Thoracic aorta (tissue), 2 donors: ENCODE measurements at regions not wholly inside any gene's neighbourhood (a gene's known extent, or its start where the extent isn't known, plus 50 kb on each side); places are given as distances from the start of the nearest gene placed in this dataset.

Experiments used
- ATAC-seq: fragments of 150-250 bp; one replicate; pipeline ENCODE4 v1.8.0; 2017; ENCODE audit warnings: low read depth; ENCODE audit not compliant: insufficient number of reproducible peaks, low FRiP score
- DNase-seq: peaks from one replicate; pipeline ENCODE4 v3.0.0-alpha.2; 2020; ENCODE audit warnings: low spot score
- H3K27ac ChIP-seq, 2 donors: fragments of 200-600 bp; sonication (generic); 1 replicate in 1 of 2; 2 replicates in 1 of 2; pipeline ENCODE4 v1.5.1; 2016; ENCODE audit warnings: mild to moderate bottlenecking in 2 of 2, moderate library complexity in 2 of 2
- H3K27me3 ChIP-seq: fragments of 200-600 bp; sonication (generic); replicated peaks from 2 replicates; pipeline ENCODE4 v1.6.0; 2016; ENCODE audit warnings: mild to moderate bottlenecking; ENCODE audit not compliant: insufficient read depth
- H3K36me3 ChIP-seq: fragments of 200-600 bp; sonication (generic); one replicate; pipeline ENCODE4 v1.5.1; 2016
- H3K4me1 ChIP-seq, 2 donors: fragments of 200-600 bp; sonication (generic); 1 replicate in 1 of 2; 2 replicates in 1 of 2; pipeline versions ENCODE4 v1.5.1 to v1.6.0; 2016; ENCODE audit warnings: low read depth in 2 of 2, mild to moderate bottlenecking in 1 of 2; ENCODE audit not compliant: control insufficient read depth in 1 of 2
- H3K4me3 ChIP-seq: fragments of 200-600 bp; sonication (generic); 2 replicates; pipeline ENCODE4 v1.5.1; 2016; ENCODE audit warnings: mild to moderate bottlenecking
- H3K9me3 ChIP-seq: fragments of 200-600 bp; sonication (generic); 2 replicates; pipeline ENCODE4 v1.5.1; 2016
- TF ChIP-seq, protein P1 (sequence below): fragments of 200-600 bp; sonication (generic); IDR thresholded peaks from one replicate; pipeline ENCODE4 v1.5.1; 2019; ENCODE audit warnings: antibody characterized with exemption

DNA sequence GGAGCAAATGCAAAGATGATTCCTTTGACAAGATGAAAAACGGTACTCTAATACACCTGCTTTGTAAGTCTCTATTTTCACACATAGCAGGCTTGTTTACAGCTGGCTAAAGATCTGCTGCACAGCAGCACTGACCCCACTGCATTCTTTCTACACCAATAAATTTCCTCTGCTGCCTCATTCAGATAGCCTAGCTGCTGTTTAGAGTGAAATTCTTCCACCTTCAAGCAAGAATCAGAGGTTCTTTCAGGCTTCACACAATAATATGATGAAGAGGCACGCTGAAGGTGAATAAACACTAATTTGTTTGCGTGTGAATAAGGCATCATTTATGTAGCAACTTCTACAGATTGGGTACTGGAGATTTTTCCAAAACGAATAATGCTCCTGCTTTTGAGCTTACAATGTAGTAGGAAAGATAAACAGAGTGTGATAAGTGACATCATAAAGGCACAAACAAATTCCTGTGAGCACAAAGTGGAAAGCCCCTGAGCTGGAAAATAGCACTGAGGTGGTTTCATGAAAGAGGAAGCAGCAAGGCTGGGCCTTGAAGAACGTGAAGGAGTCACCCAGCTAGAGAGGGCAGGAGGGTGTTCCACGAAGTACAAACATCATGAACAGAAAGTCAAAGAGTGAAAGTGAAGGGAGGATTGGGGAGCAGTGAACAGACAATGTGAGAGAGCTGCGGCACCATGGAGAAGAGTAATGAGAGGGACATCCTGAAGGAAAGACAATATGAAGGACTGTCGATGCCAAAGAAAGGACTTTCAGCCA is 543.4 kb downstream of the CD83 start:
- no peak for DNase-seq
- no peaks in the 10 kb centered on the region for H3K36me3 ChIP-seq

DNA sequence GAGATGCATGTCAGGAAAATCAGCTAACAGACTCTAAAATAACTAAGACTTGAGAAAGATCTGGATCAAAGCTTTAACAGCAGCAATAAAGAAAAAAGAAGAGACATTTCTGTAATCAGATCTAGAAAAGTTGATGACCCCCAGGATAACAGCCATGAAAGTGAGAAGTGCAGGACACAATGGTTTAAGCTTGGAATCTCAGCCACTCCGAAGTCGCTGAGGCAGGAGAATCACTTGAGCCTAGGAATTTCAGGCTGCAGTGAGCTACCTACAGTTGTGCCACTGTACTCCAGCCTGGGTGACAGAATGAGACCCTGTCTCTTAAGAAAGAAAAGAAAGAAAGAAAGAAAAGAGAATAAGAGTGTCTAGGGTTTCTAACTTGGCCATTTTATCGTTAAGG is 544.1 kb downstream of the CD83 start:
- Histone ChIP-seq H3K4me3 (no peak overlapping the region), H3K27ac (no peak overlapping the region), H3K27me3 (no peaks in the 10 kb centered on the region), H3K9me3 (no peaks in the 10 kb centered on the region), H3K4me1 (no peaks in the 10 kb centered on the region), H3K36me3 (no peaks in the 10 kb centered on the region)
- TF ChIP-seq, protein P1, sequence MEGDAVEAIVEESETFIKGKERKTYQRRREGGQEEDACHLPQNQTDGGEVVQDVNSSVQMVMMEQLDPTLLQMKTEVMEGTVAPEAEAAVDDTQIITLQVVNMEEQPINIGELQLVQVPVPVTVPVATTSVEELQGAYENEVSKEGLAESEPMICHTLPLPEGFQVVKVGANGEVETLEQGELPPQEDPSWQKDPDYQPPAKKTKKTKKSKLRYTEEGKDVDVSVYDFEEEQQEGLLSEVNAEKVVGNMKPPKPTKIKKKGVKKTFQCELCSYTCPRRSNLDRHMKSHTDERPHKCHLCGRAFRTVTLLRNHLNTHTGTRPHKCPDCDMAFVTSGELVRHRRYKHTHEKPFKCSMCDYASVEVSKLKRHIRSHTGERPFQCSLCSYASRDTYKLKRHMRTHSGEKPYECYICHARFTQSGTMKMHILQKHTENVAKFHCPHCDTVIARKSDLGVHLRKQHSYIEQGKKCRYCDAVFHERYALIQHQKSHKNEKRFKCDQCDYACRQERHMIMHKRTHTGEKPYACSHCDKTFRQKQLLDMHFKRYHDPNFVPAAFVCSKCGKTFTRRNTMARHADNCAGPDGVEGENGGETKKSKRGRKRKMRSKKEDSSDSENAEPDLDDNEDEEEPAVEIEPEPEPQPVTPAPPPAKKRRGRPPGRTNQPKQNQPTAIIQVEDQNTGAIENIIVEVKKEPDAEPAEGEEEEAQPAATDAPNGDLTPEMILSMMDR, result no peak
- ATAC-seq (no peak), DNase-seq (no peak)

More for the DNA sequence above, 543.4 kb downstream of the CD83 start:
- TF ChIP-seq, protein P1, result no peak
- no peak for ATAC-seq
- Histone ChIP-seq H3K9me3 (no peaks in the 10 kb centered on the region), H3K27me3 (no peaks in the 10 kb centered on the region), H3K27ac (no peak overlapping the region), H3K4me3 (no peak overlapping the region), H3K4me1 (no peaks in the 10 kb centered on the region)

DNA sequence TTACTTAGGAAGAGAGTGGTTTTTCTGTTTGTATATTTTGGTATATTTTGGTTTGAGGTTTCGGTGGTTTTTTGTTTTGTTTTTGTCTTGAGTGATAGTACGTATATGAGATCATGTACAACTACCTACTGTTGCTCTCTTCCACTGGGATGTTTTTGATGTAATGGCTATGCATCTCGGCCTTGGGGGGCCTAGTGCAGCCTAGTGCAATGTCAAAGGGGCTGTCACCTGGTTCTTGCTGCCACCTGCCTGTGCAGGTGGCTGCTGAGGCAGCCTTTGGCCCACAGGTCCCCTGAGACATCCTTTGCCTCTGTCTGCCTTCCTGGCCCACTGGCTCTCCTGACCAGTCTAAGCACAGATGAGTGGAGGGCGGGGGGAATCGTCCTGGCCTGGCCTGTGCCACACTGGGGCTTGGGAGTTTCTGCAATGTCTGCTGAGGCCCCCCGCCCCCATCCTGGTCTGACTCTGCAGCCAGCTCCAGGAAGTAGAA is 546.6 kb downstream of the CD83 start:
- H3K27me3 ChIP-seq, result no peaks in the 10 kb centered on the region
- no peak for ATAC-seq
- no peak for DNase-seq
- H3K9me3 ChIP-seq, result no peaks in the 10 kb centered on the region
- H3K4me1 ChIP-seq, result no peaks in the 10 kb centered on the region
- no peak overlapping the region for H3K27ac ChIP-seq
- no peaks in the 10 kb centered on the region for H3K36me3 ChIP-seq
- TF ChIP-seq, protein P1, result no peak
- no peak overlapping the region for H3K4me3 ChIP-seq

DNA sequence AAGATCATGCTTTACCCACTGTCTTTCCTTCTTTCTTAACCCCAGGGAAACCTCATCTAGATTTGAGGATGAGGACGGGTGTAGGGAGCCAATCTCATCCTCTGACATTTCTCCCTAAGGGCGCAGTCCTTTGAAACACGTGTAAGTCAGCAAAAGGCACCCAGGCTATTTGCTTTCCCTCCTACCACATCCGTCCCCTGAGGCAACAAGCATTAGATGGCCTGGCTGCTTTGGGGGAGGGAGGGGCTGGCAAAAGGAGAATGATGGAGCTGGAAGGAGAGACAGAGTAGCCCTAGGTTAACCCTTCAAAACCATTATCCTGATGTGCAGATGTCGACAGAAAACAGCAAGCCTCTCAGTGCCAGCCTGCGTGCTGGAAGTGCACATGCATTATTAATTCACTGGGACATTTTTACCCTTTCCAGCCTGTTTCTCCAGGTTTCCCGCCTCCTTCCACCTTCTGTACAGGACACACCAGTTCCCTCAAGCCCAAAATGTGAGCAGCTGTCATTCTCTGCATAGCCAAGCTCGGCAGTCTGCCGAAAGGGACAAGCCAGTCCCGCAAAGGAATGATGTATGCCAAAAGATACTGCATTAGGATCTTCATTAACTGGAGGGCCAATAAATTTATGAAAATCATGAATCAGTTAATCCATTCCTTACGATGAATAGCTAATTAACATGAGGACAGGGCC is 547.2 kb downstream of the CD83 start:
- no peak for DNase-seq
- H3K9me3 ChIP-seq, result no peaks in the 10 kb centered on the region
- no peak overlapping the region for H3K4me3 ChIP-seq
- no peak for ATAC-seq
- H3K27me3 ChIP-seq, result no peaks in the 10 kb centered on the region
- TF ChIP-seq, protein P1, result no peak
- H3K4me1 ChIP-seq, result no peaks in the 10 kb centered on the region
- H3K36me3 ChIP-seq, result no peaks in the 10 kb centered on the region
- H3K27ac ChIP-seq, result no peak overlapping the region

DNA sequence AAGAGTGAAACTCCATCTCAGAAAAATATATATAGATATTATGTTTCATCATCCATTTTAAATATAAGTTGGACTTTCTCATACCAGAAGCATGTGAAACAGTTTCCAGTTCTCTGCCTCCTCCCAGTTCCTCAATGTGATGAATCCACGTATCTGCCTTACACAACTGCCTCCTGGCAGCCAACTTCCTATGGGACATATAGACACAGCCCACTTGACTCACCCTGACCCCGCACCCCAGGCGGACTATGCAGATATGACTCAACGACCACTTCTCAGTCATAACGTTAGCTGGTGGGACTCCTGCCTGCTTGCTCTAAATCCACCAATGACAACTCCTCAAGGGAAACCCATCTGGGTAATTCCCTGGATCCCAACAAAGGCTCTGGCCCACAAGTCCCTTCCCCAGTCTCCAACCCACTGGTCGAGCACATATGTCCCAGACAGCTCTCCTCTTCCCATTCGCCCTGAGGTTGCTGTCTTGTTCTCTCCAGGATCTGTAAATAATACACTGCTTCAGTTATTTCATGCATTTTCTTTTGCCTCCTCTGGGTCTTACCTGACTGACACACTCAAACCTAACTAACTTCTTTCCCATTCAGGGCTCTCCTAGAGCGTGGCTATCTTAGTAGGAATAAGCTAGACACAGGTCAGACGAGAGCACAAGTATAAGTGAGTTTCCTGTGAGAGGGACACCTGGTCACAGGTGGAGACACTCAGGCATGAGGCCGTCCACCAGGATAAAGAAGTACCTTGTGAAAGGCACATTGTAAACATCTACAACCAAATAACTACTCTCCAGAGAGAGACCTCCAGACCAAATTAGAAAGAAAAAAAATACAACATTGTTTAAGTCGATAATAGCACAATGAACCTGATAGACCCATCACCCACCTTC is 548.5 kb downstream of the CD83 start:
- Histone ChIP-seq H3K9me3 (no peaks in the 10 kb centered on the region), H3K27me3 (no peaks in the 10 kb centered on the region), H3K4me3 (no peak overlapping the region), H3K4me1 (no peaks in the 10 kb centered on the region), H3K27ac (no peak overlapping the region), H3K36me3 (no peaks in the 10 kb centered on the region)
- TF ChIP-seq, protein P1, result no peak
- ATAC-seq (peak; percentile 41), DNase-seq (peak; percentile 31)
